Astrocyte (in vitro differentiated cells and primary cell): ENCODE measurements at regions not wholly inside any gene's neighbourhood (a gene's known extent, or its start where the extent isn't known, plus 50 kb on each side); places are given as distances from the start of the nearest gene placed in this dataset.

Source experiments
- DNase-seq: peaks from one replicate; pipeline ENCODE4 v3.0.0-alpha.2; 2010; ENCODE audit warnings: low read depth
- FAIRE-seq: peaks from 2 replicates; lab custom pipeline; 2011; peaks lifted over from hg19 to GRCh38; lab: Jason Lieb, UNC
- H2AFZ ChIP-seq: 2 replicates; pipeline ENCODE4 v1.6.0; 2012; ENCODE audit warnings: low read depth, low read length, inconsistent platforms
- H3K27ac ChIP-seq: 2 replicates; pipeline ENCODE4 v1.5.1; 2011; ENCODE audit warnings: low read depth, low read length, inconsistent platforms
- H3K27me3 ChIP-seq: 2 replicates; pipeline ENCODE4 v1.6.0; 2011; ENCODE audit warnings: low read length, inconsistent platforms; ENCODE audit not compliant: insufficient read depth
- H3K36me3 ChIP-seq: 2 replicates; pipeline ENCODE4 v1.5.1; 2011; ENCODE audit warnings: low read length, inconsistent platforms; ENCODE audit not compliant: insufficient read depth
- H3K4me1 ChIP-seq: 2 replicates; pipeline ENCODE4 v1.5.1; 2011; ENCODE audit warnings: low read length, inconsistent platforms; ENCODE audit not compliant: insufficient read depth
- H3K4me2 ChIP-seq: 2 replicates; pipeline ENCODE4 v1.6.0; 2012; ENCODE audit warnings: low read length, inconsistent platforms
- H3K4me3 ChIP-seq: 2 replicates; pipeline ENCODE4 v1.5.1; 2011; ENCODE audit warnings: low read depth, mild to moderate bottlenecking, low read length, inconsistent platforms; ENCODE audit not compliant: insufficient read depth
- H3K79me2 ChIP-seq: 2 replicates; pipeline ENCODE4 v1.6.0; 2012; ENCODE audit warnings: mild to moderate bottlenecking, low read length, inconsistent platforms; ENCODE audit not compliant: insufficient read depth
- H3K9ac ChIP-seq: 2 replicates; pipeline ENCODE4 v1.6.0; 2012; ENCODE audit warnings: mild to moderate bottlenecking, low read length, inconsistent platforms
- H3K9me3 ChIP-seq: 2 replicates; pipeline ENCODE4 v1.5.1; 2012; ENCODE audit warnings: low read depth, mild to moderate bottlenecking, low read length, inconsistent platforms; ENCODE audit not compliant: insufficient read depth
- H4K20me1 ChIP-seq: 2 replicates; pipeline ENCODE4 v1.6.0; 2012; ENCODE audit warnings: low read length, inconsistent platforms; ENCODE audit not compliant: insufficient read depth
- H3K27ac Mint-ChIP-seq: one replicate; pipeline ENCODE4 v1.8.0; 2021; ENCODE audit warnings: mild to moderate bottlenecking, mixed read lengths; ENCODE audit not compliant: unreplicated experiment
- H3K27me3 Mint-ChIP-seq: one replicate; pipeline ENCODE4 v1.8.0; 2021; ENCODE audit warnings: low read depth, mixed read lengths; ENCODE audit not compliant: unreplicated experiment
- H3K36me3 Mint-ChIP-seq: one replicate; pipeline ENCODE4 v1.8.0; 2021; ENCODE audit warnings: low read depth, mixed read lengths; ENCODE audit not compliant: unreplicated experiment
- H3K4me1 Mint-ChIP-seq: one replicate; pipeline ENCODE4 v1.8.0; 2021; ENCODE audit warnings: low read depth, mixed read lengths; ENCODE audit not compliant: unreplicated experiment
- H3K4me3 Mint-ChIP-seq: one replicate; pipeline ENCODE4 v1.8.0; 2021; ENCODE audit warnings: mild to moderate bottlenecking, moderate library complexity, mixed read lengths; ENCODE audit not compliant: unreplicated experiment
- H3K9me3 Mint-ChIP-seq: one replicate; pipeline ENCODE4 v1.8.0; 2021; ENCODE audit warnings: mild to moderate bottlenecking, mixed read lengths; ENCODE audit not compliant: unreplicated experiment
- EZH2 ChIP-seq: IDR thresholded peaks from 2 replicates; pipeline ENCODE4 v1.6.1; 2012; ENCODE audit warnings: mild to moderate bottlenecking, low read length, inconsistent platforms; ENCODE audit not compliant: insufficient read depth
- TF ChIP-seq, protein P1 (sequence below): IDR thresholded peaks from 2 replicates; pipeline ENCODE4 v1.5.1; 2011; ENCODE audit warnings: low read depth, mild to moderate bottlenecking, inconsistent platforms, low read length, moderate library complexity; ENCODE audit not compliant: insufficient read depth

DNA sequence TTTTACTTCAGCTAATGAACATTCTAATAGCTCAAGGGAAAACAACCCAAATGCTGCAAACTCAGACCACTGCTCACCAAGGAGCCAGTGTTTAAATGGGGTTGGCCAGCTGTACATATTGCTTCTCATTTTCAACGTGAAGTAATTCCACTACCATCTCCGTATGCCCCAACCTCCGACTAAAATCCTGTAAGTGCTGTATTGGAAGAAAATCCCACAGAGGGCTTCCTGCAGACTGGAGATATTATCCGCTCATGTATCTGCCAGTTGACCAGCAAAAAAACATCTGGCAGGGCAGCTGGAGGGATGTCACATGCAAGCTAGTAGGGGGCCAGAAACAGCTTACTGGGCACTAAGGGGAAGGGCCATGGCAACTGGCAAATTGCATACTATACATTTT, 485.0 kb downstream of the SNAPC1 start:
- H3K36me3 Mint-ChIP-seq, result no peaks in the 10 kb centered on the region
- DNase-seq (no peak), FAIRE-seq (no peak)
- H3K27ac Mint-ChIP-seq, result no peak overlapping the region
- Histone ChIP-seq H3K4me3 (no peak overlapping the region), H4K20me1 (no peaks in the 10 kb centered on the region), H3K36me3 (no peaks in the 10 kb centered on the region), H3K4me2 (no peak overlapping the region), H2AFZ (no peak overlapping the region), H3K27ac (no peak overlapping the region), H3K9me3 (no peaks in the 10 kb centered on the region), H3K9ac (no peak overlapping the region), H3K79me2 (no peaks in the 10 kb centered on the region), H3K27me3 (no peaks in the 10 kb centered on the region), H3K4me1 (no peaks in the 10 kb centered on the region)
- H3K4me1 Mint-ChIP-seq, result no peaks in the 10 kb centered on the region
- H3K27me3 Mint-ChIP-seq, result peaks cover 2% of the 10 kb centered on the region
- TF ChIP-seq EZH2, result no peak
- TF ChIP-seq, protein P1, sequence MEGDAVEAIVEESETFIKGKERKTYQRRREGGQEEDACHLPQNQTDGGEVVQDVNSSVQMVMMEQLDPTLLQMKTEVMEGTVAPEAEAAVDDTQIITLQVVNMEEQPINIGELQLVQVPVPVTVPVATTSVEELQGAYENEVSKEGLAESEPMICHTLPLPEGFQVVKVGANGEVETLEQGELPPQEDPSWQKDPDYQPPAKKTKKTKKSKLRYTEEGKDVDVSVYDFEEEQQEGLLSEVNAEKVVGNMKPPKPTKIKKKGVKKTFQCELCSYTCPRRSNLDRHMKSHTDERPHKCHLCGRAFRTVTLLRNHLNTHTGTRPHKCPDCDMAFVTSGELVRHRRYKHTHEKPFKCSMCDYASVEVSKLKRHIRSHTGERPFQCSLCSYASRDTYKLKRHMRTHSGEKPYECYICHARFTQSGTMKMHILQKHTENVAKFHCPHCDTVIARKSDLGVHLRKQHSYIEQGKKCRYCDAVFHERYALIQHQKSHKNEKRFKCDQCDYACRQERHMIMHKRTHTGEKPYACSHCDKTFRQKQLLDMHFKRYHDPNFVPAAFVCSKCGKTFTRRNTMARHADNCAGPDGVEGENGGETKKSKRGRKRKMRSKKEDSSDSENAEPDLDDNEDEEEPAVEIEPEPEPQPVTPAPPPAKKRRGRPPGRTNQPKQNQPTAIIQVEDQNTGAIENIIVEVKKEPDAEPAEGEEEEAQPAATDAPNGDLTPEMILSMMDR, result no peak
- peaks cover 2% of the 10 kb centered on the region for H3K9me3 Mint-ChIP-seq
- no peak overlapping the region for H3K4me3 Mint-ChIP-seq

DNA sequence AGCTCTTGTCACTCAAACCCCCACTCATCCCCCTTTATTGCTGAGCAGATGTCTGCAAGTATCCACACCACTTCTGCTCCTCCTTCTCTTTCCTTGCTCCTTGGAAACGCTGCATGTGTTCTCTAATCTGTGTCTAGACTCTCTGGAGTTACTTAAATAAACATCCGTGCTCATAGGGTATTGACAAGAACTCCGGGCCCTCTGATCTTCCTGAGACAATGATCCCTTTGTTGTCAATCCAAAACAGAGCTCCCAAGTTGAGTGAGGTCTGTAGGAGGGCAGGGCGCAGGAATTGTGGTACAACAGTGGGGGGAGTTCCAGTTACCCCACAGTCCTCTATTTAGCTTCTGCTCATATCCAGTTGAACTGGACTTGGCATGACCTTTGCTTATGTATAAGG, 489.0 kb downstream of the SNAPC1 start:
- FAIRE-seq, result no peak
- Mint-ChIP-seq H3K9me3 (no peaks in the 10 kb centered on the region), H3K36me3 (no peaks in the 10 kb centered on the region), H3K4me3 (no peak overlapping the region), H3K27ac (no peak overlapping the region), H3K4me1 (no peaks in the 10 kb centered on the region), H3K27me3 (peaks cover 10% of the 10 kb centered on the region)
- no peak overlapping the region for H3K4me3 ChIP-seq
- H3K79me2 ChIP-seq, result no peaks in the 10 kb centered on the region
- H3K27me3 ChIP-seq, result no peaks in the 10 kb centered on the region
- no peak overlapping the region for H2AFZ ChIP-seq
- no peaks in the 10 kb centered on the region for H4K20me1 ChIP-seq
- no peak overlapping the region for H3K27ac ChIP-seq
- no peak overlapping the region for H3K9ac ChIP-seq
- no peak overlapping the region for H3K4me2 ChIP-seq
- H3K9me3 ChIP-seq, result no peaks in the 10 kb centered on the region
- no peaks in the 10 kb centered on the region for H3K36me3 ChIP-seq
- no peak for DNase-seq
- no peak for TF ChIP-seq EZH2
- TF ChIP-seq, protein P1, result no peak
- H3K4me1 ChIP-seq, result no peaks in the 10 kb centered on the region

DNA sequence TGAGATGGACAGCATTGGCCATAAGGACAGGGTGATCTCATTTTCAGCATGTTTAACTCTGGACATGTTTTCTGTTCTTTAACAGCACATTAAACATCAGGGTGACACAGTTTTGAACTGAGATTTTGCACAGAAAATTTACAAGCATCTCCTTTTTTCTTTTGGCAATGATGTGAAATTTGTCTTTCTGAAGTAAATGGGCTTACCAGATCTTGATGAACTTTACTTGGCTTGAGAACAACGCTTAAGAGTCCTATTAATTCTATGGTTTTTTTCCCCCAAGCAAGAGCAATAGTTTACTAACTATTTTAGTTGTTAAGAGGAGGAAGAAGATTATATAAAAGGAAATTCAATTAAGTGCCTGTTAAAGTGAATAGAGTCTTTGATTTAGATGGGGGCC, 491.0 kb downstream of the SNAPC1 start:
- Mint-ChIP-seq H3K27ac (no peak overlapping the region), H3K36me3 (no peaks in the 10 kb centered on the region)
- no peak for FAIRE-seq

More for the DNA sequence above, 491.0 kb downstream of the SNAPC1 start:
- Histone ChIP-seq H3K36me3 (no peaks in the 10 kb centered on the region), H3K4me1 (no peaks in the 10 kb centered on the region), H3K79me2 (no peaks in the 10 kb centered on the region), H3K27ac (no peak overlapping the region), H3K9ac (no peak overlapping the region), H3K4me3 (no peak overlapping the region), H3K27me3 (no peaks in the 10 kb centered on the region), H4K20me1 (no peaks in the 10 kb centered on the region), H2AFZ (no peak overlapping the region), H3K9me3 (no peaks in the 10 kb centered on the region), H3K4me2 (no peak overlapping the region)
- no peak overlapping the region for H3K4me3 Mint-ChIP-seq
- DNase-seq, result no peak
- H3K4me1 Mint-ChIP-seq, result no peaks in the 10 kb centered on the region
- no peaks in the 10 kb centered on the region for H3K9me3 Mint-ChIP-seq
- TF ChIP-seq EZH2, result no peak
- TF ChIP-seq, protein P1, result no peak
- H3K27me3 Mint-ChIP-seq, result peaks cover 10% of the 10 kb centered on the region
